Caki2 (cell line): ENCODE measurements at regions not wholly inside any gene's neighbourhood (a gene's known extent, or its start where the extent isn't known, plus 50 kb on each side); places are given as distances from the start of the nearest gene placed in this dataset.
"Not testable (repeated sequence)": the region's sequence is repeated elsewhere in the genome, so short reads cannot be mapped to it uniquely, and the experiment has no call there.

Experiments
- DNase-seq: peaks from one replicate; pipeline ENCODE4 v3.0.0-alpha.2; 2015; ENCODE audit warnings: low read depth
- in situ Hi-C: cut with HindIII; loops from 2 replicates; pipeline ENCODE4 v1.10.0; 2016; ENCODE audit warnings: low sequenced_read_pairs, low pct_unique_long_range_greater_than_20kb, mixed read lengths

DNA sequence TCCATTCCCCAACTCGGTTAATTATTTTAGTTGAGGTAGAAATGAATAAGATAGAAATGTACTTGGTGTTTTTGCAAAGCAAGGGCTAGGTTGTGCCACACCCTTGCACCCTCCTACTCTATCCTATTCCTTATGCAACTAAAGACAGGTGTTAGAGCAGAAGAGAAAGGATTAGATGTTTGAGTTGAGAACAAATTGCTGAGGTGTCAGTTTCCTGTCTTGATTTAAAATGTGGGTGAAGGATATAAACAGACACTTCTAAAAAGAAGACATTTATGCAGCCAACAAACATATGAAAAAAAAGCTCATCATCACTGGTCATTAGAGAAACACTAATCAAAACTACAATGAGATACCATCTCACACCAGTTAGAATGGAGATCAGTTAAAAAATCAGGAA, 1256.2 kb downstream of the CNTNAP5 start:
- no peak for DNase-seq
- in situ Hi-C loops = no loop called here

DNA sequence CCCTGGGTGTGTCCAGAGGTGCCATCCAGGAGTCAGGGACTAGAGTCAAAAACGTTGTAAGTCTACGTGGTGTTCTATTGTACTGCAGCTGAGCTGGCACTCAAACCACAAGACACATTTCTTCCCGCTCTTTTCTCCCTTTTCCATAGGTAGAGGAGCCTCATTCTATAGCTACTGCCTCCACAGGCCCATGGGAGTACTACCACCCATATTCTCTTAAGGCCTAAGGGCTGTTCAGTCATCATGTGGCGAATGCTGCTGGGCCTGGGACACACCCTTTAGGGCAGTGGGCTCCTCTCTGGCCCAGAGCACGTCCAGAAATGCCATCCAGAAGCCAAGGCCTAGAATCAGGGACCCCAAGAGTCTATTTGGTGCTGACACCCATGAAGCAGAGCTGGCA, 1271.7 kb downstream of the CNTNAP5 start:
- no peak for DNase-seq
- in situ Hi-C loops = no loop called here

DNA sequence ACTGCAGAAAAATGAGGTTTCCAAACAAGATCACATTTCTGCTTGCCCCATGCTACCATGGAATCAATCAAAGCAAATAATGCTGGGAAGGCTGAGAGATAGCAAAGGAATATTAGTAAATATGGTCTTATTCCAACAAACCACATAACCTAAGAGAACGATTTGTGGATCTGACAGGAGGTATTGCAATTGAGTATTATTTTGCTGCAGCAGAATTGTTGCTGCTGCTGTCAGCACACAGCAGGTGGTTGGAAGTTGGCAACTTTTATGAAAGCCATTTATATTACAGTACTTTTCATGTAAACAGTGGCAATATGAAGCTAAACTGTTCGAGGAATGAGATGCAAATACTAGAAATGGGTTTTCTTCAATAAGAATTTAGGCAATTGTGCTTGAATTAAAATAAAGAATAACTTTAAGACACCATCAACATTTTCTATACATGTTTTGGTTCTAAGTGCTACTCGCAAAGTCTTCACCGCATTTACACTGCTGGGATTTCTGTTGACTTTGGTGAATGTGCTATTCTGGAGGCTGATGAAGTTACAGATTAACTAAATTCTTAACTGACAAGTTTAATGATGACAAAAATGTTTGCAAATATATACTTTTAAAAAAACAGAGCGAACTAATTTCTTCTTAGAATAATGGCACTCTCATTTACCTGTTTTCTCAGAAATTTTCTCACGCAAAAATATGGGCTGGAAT, 1285.7 kb downstream of the CNTNAP5 start:
- no peak for DNase-seq
- in situ Hi-C loops = no loop called here

DNA sequence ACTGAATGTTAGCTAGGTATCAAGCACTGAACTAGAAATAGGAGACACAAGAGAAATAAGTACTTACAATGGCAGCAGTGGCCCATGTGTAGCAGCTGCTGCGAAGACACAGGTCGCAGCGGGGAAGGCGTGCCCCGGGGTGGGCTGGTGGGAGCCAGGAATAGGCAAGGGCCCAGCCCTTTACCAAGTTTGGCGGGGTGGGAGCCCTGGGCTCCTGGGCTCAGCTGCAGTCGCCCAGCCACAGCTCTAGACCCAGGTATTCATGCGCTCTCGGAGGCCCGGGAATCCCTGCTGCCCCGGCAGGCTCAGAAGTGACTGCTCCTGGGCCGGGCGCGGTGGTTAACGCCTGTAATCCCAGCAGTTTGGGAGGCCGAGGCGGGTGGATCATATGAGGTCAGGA, 1287.3 kb downstream of the CNTNAP5 start:
- in situ Hi-C loops = no loop called here
- no peak for DNase-seq

DNA sequence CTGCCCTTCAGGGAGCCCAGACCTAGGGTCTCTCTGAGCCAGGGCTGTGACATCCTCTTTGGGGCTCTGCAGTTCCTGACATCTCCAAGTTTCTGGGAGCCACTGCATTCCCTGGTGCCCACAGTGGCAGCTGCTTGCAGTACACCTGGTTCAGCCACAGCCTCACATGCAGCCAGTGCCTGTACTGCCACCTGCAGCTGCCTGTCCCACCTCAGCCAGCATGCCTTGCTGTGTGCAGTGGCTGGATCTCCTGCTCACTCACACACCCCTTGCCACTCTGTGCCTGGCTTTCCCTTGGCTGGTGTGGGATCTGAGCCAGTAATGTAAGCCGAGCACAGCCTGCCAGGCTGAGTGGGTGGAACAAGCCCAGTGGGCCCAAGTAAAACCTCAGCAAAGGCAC, 1288.7 kb downstream of the CNTNAP5 start:
- no peak for DNase-seq
- in situ Hi-C loops = no loop called here

DNA sequence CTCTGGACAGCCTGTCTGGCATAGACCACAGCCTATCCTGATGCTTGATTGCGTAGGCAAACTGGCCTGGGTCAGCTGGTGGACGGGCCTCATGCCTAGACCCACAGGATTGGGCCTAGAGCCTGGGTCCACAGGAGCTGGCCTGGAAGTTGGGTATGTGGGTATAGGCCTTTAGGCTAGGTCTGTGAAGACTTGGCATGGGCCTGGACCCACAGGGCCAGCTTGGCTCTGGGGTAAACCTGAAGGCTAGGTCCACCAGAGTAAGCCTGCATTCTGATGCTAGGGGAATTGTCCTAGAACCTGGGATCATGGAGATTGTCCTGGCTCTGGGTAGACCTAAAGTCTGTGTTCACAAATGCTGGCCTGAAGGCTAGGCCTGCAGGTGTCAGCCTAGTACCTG, 1293.7 kb downstream of the CNTNAP5 start:
- in situ Hi-C loops = no loop called here
- no peak for DNase-seq

DNA sequence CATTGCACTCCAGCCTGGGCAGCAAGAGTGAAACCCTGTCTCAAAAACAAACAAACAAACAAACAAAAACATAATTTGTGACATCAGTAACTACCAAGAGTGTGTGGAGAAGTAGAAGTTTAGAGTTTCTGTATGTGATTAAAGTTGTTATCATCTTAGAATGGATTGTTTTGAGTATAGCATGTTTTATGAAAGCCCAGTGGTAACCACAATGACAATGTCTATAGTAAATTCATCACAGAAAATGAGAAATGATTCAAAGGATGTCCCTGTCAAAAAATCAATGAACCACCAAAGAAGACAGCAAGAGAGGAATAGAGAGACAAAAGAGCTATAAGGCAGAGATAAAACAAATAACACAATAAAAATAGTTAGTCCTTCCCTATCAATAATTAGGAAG, 1299.2 kb downstream of the CNTNAP5 start:
- no peak for DNase-seq
- in situ Hi-C loops = no loop called here

DNA sequence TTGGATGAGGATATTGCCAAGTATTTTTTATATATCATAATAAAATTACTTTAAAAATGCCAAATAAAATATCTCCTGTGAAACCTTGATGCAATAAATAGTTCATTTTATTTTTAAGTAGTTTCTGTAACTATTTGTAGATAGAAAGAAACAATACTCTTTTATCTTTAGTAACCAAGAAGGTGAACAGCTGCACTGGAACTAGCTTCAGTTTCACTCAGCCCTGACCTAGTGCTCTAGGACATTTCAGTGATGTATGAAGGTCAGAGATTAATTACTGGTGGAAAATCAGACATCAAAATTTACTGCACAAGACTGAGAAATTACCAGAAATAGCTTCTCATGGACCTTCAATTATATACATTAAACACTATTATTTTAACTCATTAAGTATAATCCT, 1305.0 kb downstream of the CNTNAP5 start:
- in situ Hi-C loops = no loop called here
- no peak for DNase-seq

DNA sequence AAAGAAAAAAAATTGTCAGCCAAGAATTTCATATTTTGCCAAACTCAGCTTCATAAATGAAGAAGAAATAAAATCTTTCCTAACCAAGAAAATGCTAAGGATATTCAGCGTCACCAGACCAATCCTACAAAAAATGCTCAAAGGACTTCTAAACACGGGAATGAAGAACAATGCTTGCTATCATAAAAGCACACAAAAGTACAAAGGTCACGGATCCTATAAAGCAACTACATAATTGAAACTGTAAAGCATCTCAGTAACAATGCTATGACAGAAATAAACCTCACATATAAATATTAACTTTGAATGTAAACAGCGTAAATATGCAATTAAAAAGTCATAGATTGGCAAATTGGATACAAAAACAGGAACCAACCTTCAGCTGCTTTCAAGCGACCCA, 1314.6 kb upstream of the GYPC start:
- in situ Hi-C loops = no loop called here
- no peak for DNase-seq

DNA sequence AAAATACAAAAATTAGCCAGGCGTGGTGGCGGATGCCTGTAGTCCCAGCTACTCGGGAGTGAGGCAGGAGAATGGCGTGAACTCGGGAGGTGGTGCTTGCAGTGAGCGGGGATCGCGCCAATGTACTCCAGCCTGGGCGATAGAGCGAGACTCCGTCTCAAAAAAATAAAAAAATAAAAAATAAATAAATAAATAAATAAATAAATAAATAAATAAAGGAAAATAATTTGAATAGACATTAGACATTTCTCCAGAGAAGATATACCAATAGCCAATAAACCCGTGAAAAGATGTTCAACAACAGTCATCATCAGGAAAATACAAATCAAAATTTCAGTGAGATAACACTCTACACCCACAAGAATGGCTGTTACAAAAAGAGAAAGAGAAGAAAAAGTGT, 1302.4 kb upstream of the GYPC start:
- in situ Hi-C loops, DNase-seq: not testable (repeated sequence)

DNA sequence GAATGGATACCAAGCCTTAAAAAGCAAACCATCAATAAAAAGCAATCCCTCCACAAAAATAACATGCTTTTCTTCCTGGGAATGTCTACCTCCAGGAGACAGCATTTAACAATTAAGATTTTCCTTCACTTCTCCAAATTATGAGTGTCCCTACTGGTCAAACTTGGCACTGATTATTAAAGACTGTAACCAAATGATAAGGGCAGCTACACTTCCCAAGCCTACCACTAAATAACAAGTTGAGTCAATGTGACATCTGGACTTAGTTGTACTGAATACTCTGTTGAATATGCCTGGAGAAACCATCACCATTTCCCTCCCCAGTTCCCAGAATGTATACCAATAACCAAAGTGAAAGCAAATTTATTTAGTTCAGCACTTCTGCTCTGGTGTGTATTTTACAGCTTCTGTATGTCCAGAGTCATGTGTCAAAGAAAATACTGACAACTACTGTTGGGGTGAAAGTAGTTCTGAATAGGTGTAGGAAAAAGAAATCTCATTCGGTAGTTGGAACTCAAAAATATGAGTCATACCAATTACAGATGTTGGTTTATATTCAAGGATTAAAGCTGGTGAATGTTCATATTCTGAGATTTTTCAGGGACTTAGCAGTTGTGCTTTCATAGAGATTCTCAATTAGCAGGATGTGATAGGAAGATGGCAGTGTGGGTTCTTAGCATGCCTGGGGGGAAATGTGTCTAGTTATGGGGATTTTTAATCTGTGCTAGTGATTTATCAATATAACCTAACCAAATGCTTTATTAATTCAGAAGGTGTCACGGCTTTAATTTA, 1291.6 kb upstream of the GYPC start:
- no peak for DNase-seq
- in situ Hi-C loops = no loop called here

DNA sequence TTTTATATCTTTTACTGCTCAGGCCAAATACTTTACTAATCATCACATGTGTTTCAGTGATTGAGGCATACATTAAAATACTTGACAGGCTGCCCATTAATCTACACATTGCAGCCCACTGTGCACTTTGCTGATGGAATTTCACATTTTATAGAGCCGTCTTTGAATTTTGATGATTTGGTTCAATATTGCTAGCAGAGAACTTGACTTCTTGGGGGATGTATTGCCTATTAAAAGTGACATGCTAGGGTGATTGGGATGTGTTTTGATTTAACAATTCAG, 1291.0 kb upstream of the GYPC start:
- in situ Hi-C loops = no loop called here

DNA sequence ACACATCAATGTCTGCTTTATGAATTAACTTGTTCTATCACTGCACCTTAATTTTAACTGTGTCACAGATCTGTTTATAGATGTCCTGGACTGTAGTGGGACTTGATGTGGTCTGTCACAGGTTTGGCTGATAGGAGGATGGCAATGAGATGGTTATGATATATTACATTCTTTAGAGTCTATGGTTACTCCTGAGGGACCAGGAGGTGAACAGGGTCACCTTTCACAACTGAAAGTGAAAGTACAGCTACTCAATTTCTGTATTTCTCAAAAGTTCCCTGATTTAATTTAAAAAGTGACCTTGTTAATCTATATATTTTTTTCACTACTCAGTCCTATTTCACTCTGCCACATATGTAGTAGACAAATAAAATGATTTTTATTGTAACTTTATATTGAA, 1284.1 kb upstream of the GYPC start:
- in situ Hi-C loops = no loop called here
- DNase-seq = no peak

More for the DNA sequence above, 1291.0 kb upstream of the GYPC start:
- DNase-seq = no peak

DNA sequence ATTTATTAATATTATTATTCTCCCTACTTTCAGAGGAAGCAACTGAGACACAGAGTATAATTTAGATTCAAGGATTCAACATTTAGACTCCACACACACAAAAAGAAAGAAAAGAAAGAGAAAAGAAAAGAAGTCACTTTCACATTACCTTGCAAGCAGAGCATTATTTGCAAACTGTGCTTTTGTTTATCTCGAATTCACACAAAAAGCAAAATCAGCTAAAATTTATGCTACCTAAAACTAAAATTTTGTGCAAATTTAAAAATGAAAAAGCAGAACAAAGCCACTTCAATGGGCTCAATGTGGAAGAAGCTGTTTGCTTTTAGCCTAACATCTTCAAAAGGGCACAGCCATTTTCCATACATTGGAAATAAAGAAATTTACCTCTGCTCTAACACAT, 1282.7 kb upstream of the GYPC start:
- in situ Hi-C loops = no loop called here
- DNase-seq = no peak

DNA sequence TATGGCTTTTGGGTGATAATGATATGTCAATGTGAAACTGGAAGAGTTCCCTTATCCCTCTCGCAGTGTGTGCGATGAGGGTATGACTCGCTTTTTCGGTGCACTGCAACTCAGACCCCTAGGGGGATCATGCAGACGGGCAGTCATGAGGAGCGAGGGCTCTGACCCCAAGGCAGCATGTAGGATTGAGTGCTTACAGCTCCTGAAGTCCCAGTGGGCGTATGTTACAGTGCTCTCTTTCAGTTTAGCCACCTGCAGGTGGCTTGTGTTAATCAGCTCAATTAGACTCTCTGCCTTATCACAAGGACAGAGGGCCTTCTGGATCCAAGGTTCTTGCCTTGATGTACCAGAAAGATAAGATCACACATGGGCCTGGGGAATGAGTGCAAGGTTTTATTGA, 1269.9 kb upstream of the GYPC start:
- no peak for DNase-seq
- in situ Hi-C loops = no loop called here

DNA sequence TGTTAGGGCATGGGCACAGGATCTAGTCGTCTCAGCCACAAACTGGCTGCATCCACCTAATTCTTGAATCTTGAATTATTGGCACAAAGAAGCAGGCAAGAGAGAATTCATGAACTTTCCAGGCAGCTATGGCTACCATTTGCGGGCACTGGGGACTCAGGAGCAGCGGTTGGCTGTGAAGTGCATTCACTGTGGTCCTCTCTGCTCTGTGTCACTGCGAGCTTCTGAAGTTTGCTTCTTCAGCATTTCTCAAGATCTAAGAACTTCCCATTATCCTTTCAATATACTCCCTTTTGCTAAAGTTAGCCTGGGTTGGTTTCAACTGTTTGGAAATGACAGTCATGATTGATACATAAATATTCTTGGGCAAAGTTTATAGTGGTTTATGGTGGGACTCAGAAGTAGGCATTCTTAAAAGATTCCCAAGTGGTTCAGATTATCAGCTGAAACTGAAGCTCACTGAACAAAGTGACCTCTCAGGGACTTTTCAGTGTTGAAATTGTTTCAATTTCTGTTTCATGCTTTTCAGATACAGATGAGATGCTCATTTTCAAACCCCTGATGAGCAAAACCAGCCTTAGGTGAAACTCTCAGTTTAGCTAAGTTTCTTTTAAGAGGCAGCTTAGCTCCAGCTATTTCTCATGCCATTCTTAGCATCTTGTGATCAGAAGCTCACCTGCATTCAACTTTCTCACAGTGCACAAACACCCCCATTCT, 1258.3 kb upstream of the GYPC start:
- no peak for DNase-seq
- in situ Hi-C loops = no loop called here

DNA sequence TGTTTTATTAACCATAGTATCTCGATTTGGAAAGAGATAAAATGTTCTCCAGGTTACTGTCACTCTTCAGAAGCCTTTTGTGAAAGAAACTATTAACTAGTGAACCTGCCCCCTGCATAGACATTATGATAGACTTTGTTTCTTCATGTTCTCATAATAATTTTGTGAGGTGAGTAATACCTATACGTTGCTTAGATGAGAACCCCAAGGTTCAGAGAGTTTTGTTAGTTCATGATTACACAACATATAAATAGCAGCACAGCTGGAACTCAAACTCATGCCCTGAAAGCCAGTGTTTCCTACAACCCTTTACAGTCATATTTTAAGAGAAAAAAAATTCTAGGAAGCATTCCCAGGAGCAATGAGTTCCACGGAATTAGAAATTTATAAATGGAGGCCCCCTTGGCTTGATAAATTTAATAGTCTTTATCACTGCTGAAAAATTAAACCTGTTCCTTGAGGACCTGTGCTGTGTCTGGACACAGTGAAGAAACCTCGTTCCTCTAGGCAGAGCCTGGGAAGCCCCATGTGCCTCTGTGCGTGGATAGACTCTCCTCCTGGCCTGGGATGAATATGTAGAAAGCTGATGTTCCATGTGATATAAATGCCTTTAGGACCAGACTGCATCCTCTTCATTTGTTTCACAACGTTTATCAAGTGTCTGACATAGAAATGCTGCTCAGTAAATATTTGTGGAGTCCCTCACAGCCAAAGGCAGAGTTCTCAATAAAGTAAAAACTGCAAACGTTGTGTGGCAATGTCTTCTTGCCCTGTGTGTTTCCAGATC, 1257.0 kb upstream of the GYPC start:
- no peak for DNase-seq
- in situ Hi-C loops = no loop called here

DNA sequence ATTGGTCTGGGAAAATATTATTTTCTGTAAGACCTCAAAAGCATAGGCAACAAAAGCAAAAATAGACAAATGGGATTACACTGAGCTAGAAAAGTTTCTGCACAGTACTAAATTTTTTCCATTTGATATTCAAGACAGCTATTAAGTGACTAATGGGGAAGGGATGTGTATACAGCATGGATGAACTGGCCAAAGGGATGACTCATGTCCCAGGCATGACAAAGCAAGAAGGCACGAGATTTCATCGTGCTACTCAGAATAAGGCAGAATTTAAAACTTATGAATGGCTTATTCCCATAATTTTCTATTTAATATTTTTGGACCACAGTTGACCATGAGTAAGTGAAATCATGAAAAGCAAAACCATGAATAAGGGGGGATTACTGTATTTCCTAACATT, 1250.1 kb upstream of the GYPC start:
- in situ Hi-C loops = no loop called here
- DNase-seq = peak; percentile 61
